Cardiac muscle cell (in vitro differentiated cells and primary cell): ENCODE measurements at regions not wholly inside any gene's neighbourhood (a gene's known extent, or its start where the extent isn't known, plus 50 kb on each side); places are given as distances from the start of the nearest gene placed in this dataset.

Experiments
- DNase-seq, 2 donors: peaks; one replicate each; pipeline versions ENCODE4 v3.0.0 to v3.0.0-alpha.2; 2010 to 2017; ENCODE audit warnings: low read depth in 1 of 2, low spot score in 1 of 2
- H3K27ac ChIP-seq: fragments of 200-600 bp; sonication (generic); 2 replicates; pipeline ENCODE4 v1.5.1; 2016
- H3K27me3 ChIP-seq: fragments of 200-600 bp; sonication (generic); 2 replicates; pipeline ENCODE4 v1.6.0; 2016; ENCODE audit warnings: control low read depth
- H3K36me3 ChIP-seq: fragments of 200-600 bp; sonication (generic); 2 replicates; pipeline ENCODE4 v1.5.1; 2016; ENCODE audit warnings: control low read depth
- H3K4me1 ChIP-seq: fragments of 200-600 bp; sonication (generic); 2 replicates; pipeline ENCODE4 v1.8.1; 2017; ENCODE audit warnings: low read depth, mild to moderate bottlenecking, mixed run types
- H3K4me3 ChIP-seq: fragments of 200-600 bp; sonication (generic); 2 replicates; pipeline ENCODE4 v1.5.1; 2016; ENCODE audit warnings: mild to moderate bottlenecking
- H3K9me3 ChIP-seq: fragments of 200-600 bp; sonication (generic); 2 replicates; pipeline ENCODE4 v1.5.1; 2017; ENCODE audit warnings: low read depth, mild to moderate bottlenecking, control low read depth
- TF ChIP-seq, protein P1 (sequence below): IDR thresholded peaks from 2 replicates; pipeline ENCODE4 v1.5.1; 2012; ENCODE audit warnings: low read depth, mild to moderate bottlenecking, low read length

DNA sequence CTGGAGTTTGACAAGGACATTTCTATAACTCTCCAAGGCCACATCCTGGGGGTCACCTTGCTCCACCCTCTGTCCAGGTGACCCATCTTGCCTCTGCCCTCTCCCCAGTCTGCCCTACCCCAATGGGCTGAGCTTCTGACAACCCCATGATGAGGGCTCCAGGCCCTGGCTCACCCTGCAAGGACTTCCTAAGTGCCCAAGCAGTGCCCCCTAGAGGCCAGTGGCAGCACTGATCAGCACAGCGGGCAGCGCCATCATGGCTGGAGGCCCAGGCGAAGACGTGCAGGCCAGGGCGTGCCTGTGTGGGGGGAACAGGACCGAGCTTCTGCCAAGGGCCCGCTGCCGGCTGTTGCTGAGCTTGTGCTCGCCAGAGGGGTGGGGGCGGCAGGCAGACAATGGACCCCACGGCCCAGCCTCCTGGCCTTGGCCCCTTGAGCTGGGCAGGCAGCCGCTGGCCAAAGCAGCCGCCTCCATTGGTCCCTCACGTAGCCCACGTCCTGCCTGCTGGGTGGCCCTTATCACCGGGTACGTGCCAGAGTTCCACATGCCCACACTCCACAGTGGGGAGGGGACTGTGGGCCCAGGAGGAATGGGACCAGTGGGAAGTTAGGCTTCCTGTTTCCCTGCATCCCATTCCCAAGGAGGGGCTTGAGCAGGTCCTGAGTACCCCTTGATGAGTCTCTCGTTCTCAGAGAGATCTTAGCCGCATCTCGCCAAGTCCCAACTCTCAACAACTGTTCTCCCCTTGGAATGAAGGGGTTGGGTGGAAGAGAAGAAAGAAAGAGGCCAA is 64.3 kb downstream of the MRPL14 start:
- peak in 1 of 2 donors; percentile 56 for DNase-seq
- Histone ChIP-seq H3K4me1 (peaks cover 6% of the 10 kb centered on the region), H3K27ac (no peak overlapping the region), H3K36me3 (no peaks in the 10 kb centered on the region), H3K27me3 (no peaks in the 10 kb centered on the region), H3K4me3 (no peak overlapping the region), H3K9me3 (no peaks in the 10 kb centered on the region)
- TF ChIP-seq, protein P1, sequence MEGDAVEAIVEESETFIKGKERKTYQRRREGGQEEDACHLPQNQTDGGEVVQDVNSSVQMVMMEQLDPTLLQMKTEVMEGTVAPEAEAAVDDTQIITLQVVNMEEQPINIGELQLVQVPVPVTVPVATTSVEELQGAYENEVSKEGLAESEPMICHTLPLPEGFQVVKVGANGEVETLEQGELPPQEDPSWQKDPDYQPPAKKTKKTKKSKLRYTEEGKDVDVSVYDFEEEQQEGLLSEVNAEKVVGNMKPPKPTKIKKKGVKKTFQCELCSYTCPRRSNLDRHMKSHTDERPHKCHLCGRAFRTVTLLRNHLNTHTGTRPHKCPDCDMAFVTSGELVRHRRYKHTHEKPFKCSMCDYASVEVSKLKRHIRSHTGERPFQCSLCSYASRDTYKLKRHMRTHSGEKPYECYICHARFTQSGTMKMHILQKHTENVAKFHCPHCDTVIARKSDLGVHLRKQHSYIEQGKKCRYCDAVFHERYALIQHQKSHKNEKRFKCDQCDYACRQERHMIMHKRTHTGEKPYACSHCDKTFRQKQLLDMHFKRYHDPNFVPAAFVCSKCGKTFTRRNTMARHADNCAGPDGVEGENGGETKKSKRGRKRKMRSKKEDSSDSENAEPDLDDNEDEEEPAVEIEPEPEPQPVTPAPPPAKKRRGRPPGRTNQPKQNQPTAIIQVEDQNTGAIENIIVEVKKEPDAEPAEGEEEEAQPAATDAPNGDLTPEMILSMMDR = peak; percentile 58

DNA sequence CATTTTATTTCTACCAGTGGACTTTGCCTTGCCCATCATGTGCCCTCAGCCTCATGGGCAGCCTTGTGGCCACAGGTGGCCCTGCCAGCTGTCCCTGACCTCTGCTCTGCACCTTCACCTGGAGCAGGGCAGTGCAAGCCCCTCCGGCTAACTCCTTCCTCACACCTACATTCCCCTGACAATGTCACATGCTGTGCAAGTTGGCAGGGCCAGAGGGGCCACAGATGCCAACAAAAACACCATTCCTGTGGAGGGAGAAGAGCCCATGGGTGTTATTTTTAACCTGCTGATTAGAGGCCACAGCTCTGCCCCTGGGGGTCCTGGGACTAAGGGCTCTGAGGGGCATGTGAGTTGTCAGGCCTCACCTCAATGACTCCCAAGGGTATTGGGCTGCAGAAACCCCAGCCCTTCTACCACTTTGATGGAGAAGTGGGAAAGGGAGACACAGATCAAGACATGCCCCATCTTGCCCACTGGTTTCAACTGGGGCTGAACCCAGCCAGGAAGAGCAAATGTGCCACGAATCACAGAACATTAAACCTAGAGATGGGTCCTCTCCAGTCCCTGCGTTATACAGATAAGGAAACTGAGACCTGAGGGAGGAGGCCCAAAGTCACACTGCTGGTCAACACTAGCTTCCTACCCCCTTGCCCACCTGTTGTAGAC is 65.0 kb downstream of the MRPL14 start:
- Histone ChIP-seq H3K9me3 (no peaks in the 10 kb centered on the region), H3K27me3 (no peaks in the 10 kb centered on the region), H3K27ac (no peak overlapping the region), H3K4me1 (peaks cover 6% of the 10 kb centered on the region), H3K36me3 (no peaks in the 10 kb centered on the region), H3K4me3 (no peak overlapping the region)
- no peak for DNase-seq
- TF ChIP-seq, protein P1 = no peak

DNA sequence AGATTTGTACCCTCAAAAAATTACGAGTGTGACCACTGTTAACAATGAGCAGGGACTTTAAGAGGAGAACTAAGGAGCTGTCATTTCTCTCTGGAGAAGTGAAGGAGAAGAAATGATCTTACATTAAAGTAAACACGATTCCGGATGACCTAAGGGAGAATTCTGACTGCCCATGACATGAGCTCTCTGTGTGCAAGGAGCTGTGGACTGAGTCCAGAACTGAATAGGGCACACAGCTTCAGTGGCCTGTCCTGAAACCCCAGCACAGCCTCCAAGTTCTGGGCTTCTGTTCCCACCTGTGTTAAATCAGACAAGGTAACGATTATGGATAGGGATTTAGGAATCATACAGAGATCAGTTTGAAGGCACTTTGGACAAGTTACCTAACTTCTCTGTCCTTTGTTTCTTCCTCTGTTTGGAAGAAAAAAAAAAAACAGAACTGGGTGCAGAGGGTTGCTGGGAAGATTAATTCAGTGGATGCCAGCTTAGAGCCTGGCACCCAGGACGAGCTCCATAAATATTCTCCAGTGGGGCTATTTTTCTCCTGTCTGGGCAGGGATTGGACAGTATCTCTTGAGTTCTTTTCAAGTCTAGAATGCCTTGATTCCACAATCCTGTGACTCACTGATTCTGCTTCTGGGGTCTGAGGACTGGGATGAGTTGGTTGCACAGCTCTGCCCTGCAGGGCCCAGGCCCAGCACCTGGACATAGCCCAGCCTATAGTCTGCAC is 65.7 kb downstream of the MRPL14 start:
- peak in 1 of 2 donors; percentile 51 for DNase-seq
- no peaks in the 10 kb centered on the region for H3K27me3 ChIP-seq

DNA sequence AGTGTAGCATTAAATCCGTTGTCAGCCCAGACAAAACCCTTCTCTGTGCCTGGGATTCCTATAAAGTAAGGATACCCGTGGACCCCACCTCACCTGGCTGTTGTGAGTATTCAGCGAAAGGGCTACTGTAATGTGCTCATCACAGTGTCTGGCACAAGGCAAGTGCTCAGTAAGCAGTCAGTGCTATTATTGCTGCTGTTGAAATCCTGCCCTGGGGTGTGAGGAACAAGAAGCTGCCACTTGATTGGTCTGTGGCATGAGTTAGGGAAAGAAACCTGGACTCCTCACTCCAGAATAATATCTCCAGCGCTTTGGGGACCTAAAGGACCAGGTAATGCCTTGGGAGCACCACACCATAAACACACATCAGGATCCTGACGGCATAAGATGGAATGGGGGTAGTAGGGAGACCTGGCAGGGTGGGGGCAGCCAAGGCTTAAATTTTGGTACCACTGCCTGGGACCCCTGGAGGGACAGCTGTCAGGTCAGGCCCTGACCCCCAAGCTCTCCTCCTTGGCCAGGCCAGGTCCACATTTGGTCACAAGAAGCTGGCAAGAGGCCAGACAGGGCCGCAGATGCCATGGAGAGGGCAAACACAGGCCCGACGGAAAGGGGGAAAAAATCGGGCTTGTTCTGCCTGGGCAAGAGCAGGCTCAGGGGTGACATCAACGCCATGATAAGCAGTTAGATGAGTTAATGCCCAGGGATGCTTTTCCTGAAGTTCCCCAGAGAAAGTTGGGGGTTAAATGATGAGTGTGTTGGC is 66.5 kb downstream of the MRPL14 start:
- Histone ChIP-seq H3K27ac (no peak overlapping the region), H3K36me3 (no peaks in the 10 kb centered on the region), H3K4me3 (no peak overlapping the region), H3K9me3 (no peaks in the 10 kb centered on the region), H3K4me1 (peaks cover 6% of the 10 kb centered on the region), H3K27me3 (no peaks in the 10 kb centered on the region)
- no peak for DNase-seq
- TF ChIP-seq, protein P1 = no peak

More for the DNA sequence above, 65.7 kb downstream of the MRPL14 start:
- Histone ChIP-seq H3K36me3 (no peaks in the 10 kb centered on the region), H3K4me1 (peaks cover 6% of the 10 kb centered on the region), H3K9me3 (no peaks in the 10 kb centered on the region), H3K27ac (no peak overlapping the region), H3K4me3 (no peak overlapping the region)
- TF ChIP-seq, protein P1 = no peak
